ENCODE measurements at regions not wholly inside any gene's neighbourhood (a gene's known extent, or its start where the extent isn't known, plus 50 kb on each side); places are given as distances from the start of the nearest gene placed in this dataset.
"Not testable (repeated sequence)": the region's sequence is repeated elsewhere in the genome, so short reads cannot be mapped to it uniquely, and the experiment has no call there.

GRCh38 chr4:138609943-138610350, 367.8 kb upstream of the SLC7A11 start:
- DNase-seq, result no peak

GRCh38 chr4:138604556-138604955, 362.4 kb upstream of the SLC7A11 start:
- DNase-seq, result no peak

GRCh38 chr4:138602664-138603063, 360.5 kb upstream of the SLC7A11 start:
- no peak for DNase-seq

- DNase-seq, result no peak
Observed at GRCh38 chr4:138599965-138600364, 357.8 kb upstream of the SLC7A11 start.

- DNase-seq, result no peak
Observed at GRCh38 chr4:138598226-138598625, 356.1 kb upstream of the SLC7A11 start.

- DNase-seq, result no peak
Observed at GRCh38 chr4:138596896-138597295, 354.7 kb upstream of the SLC7A11 start.

GRCh38 chr4:138595731-138596460, 353.7 kb upstream of the SLC7A11 start:
- peak; percentile 48 for DNase-seq

- no peak for DNase-seq
Observed at GRCh38 chr4:138595171-138595570, 353.0 kb upstream of the SLC7A11 start.

- no peak for DNase-seq
Observed at GRCh38 chr4:138592796-138593195, 350.6 kb upstream of the SLC7A11 start.

GRCh38 chr4:138591808-138592207, 349.7 kb upstream of the SLC7A11 start:
- DNase-seq, result no peak

- DNase-seq, result no peak
Observed at GRCh38 chr4:138588501-138588900, 346.4 kb upstream of the SLC7A11 start.

- DNase-seq, result no peak
Observed at GRCh38 chr4:138579146-138579545, 337.0 kb upstream of the SLC7A11 start.

- DNase-seq, result not testable (repeated sequence)
Observed at GRCh38 chr4:138577826-138578225, 335.7 kb upstream of the SLC7A11 start.

- DNase-seq, result no peak
Observed at GRCh38 chr4:138577145-138577544, 335.0 kb upstream of the SLC7A11 start.

GRCh38 chr4:138576684-138577083, 334.5 kb upstream of the SLC7A11 start:
- DNase-seq, result no peak

- no peak for DNase-seq
Observed at GRCh38 chr4:138573246-138573645, 331.1 kb upstream of the SLC7A11 start.

- no peak for DNase-seq
Observed at GRCh38 chr4:138572007-138572406, 329.9 kb upstream of the SLC7A11 start.

- DNase-seq, result no peak
Observed at GRCh38 chr4:138567696-138568095, 325.5 kb upstream of the SLC7A11 start.

- no peak for DNase-seq
Observed at GRCh38 chr4:138565576-138565975, 323.4 kb upstream of the SLC7A11 start.

- DNase-seq, result no peak
Observed at GRCh38 chr4:138562544-138562991, 320.4 kb upstream of the SLC7A11 start.

GRCh38 chr4:138561906-138562305, 319.8 kb upstream of the SLC7A11 start:
- DNase-seq, result no peak

GRCh38 chr4:138561276-138561880, 319.2 kb upstream of the SLC7A11 start:
- DNase-seq, result no peak

GRCh38 chr4:138560448-138560847, 318.3 kb upstream of the SLC7A11 start:
- DNase-seq, result no peak

- DNase-seq, result no peak
Observed at GRCh38 chr4:138558886-138559285, 316.7 kb upstream of the SLC7A11 start.

- no peak for DNase-seq
Observed at GRCh38 chr4:138555584-138555983, 313.4 kb upstream of the SLC7A11 start.
